ENCODE measurements at regions not wholly inside any gene's neighbourhood (a gene's known extent, or its start where the extent isn't known, plus 50 kb on each side); places are given as distances from the start of the nearest gene placed in this dataset.

DNA sequence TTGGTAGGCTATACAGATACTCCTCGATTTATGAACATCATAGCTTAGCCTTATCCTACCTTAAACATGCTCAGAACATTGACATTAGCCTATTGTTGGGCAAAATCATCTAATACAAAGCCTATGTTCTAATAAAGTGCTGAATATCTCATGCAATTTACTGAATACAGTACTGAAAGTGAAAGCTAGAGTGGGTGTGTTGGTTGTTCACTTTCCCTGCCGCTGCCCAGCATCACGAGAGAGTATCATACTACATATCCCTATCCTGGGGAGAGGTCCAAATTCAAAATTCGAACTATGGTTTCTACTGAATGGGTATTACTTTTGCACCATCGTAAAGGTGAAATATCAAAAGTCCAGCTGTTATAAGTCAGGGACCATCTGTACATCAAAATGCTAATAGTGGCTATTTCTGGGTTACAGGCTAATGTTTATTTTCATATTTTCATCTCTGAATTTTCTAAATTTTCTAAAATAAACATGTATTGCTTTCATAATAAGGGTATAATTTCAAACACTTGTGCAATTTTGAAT lies 54.5 kb downstream of the NACA2 start:
- TF ChIP-seq SUZ12 (IDR thresholded peaks at IDR 0.05; ENCODE audit: low read depth, low read length) (no peak), EP300 (IDR thresholded peaks at IDR 0.05; ENCODE audit: low read depth in 2 of 2, low read length in 2 of 2) (no peak), EP300 (CRISPR knock-in tag; IDR thresholded peaks at IDR 0.05; ENCODE audit: borderline replicate concordance) (no peak), ZMYM4 (CRISPR knock-in tag; IDR thresholded peaks at IDR 0.05) (no peak), NFIC (IDR thresholded peaks at IDR 0.05; ENCODE audit: low read length) (no peak), KAT8 (CRISPR knock-in tag; IDR thresholded peaks at IDR 0.05) (no peak), FOSL1 (CRISPR knock-in tag; IDR thresholded peaks at IDR 0.05; ENCODE audit: borderline replicate concordance) (no peak), HNF4A (CRISPR knock-in tag; IDR thresholded peaks at IDR 0.05) (no peak), RFX5 (IDR thresholded peaks at IDR 0.05; ENCODE audit: low read depth, low read length) (no peak), TGIF2 (CRISPR knock-in tag; IDR thresholded peaks at IDR 0.05) (no peak), ZIK1 (CRISPR knock-in tag; IDR thresholded peaks at IDR 0.05; ENCODE audit: borderline replicate concordance, low read depth) (no peak)
- TF ChIP-seq, protein P1, sequence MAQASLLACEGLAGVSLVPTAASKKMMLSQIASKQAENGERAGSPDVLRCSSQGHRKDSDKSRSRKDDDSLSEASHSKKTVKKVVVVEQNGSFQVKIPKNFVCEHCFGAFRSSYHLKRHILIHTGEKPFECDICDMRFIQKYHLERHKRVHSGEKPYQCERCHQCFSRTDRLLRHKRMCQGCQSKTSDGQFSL (CRISPR knock-in tag; IDR thresholded peaks at IDR 0.05), result no peak
- TF ChIP-seq, protein P2, sequence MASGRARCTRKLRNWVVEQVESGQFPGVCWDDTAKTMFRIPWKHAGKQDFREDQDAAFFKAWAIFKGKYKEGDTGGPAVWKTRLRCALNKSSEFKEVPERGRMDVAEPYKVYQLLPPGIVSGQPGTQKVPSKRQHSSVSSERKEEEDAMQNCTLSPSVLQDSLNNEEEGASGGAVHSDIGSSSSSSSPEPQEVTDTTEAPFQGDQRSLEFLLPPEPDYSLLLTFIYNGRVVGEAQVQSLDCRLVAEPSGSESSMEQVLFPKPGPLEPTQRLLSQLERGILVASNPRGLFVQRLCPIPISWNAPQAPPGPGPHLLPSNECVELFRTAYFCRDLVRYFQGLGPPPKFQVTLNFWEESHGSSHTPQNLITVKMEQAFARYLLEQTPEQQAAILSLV (CRISPR knock-in tag; IDR thresholded peaks at IDR 0.05; ENCODE audit: borderline replicate concordance), result no peak
